ENCODE measurements at regions not wholly inside any gene's neighbourhood (a gene's known extent, or its start where the extent isn't known, plus 50 kb on each side); places are given as distances from the start of the nearest gene placed in this dataset.

GRCh38 chr1:118589238-118589846 is 398.8 kb downstream of the TBX15 start:
- Histone ChIP-seq H3K9ac (ENCODE audit: low read length in 5 of 5) (no peak overlapping the region), H3K4me3 (ENCODE audit: low read depth in 1 of 5, low read length in 5 of 5) (no peak overlapping the region), H3K27me3 (ENCODE audit: control insufficient read depth in 5 of 5, insufficient read depth in 4 of 5, low read length in 5 of 5) (no peaks in the 10 kb centered on the region), H3K4me1 (ENCODE audit: control insufficient read depth in 5 of 5, insufficient read depth in 5 of 5, low read length in 5 of 5) (no peaks in the 10 kb centered on the region), H3K27ac (ENCODE audit: low read depth, low read length) (no peak overlapping the region), H3K36me3 (ENCODE audit: control insufficient read depth in 5 of 5, insufficient read depth in 5 of 5, low read length in 5 of 5) (no peaks in the 10 kb centered on the region), H3K9me3 (ENCODE audit: control insufficient read depth in 5 of 5, low read length in 5 of 5) (no peaks in the 10 kb centered on the region)

- H3K27ac ChIP-seq (ENCODE audit: low read depth, low read length): no peak overlapping the region
- no peak overlapping the region for H3K4me3 ChIP-seq (ENCODE audit: low read depth in 1 of 5, low read length in 5 of 5)
- H3K4me1 ChIP-seq (ENCODE audit: control insufficient read depth in 5 of 5, insufficient read depth in 5 of 5, low read length in 5 of 5): no peaks in the 10 kb centered on the region
- H3K9me3 ChIP-seq (ENCODE audit: control insufficient read depth in 5 of 5, low read length in 5 of 5): no peaks in the 10 kb centered on the region
- no peaks in the 10 kb centered on the region for H3K27me3 ChIP-seq (ENCODE audit: control insufficient read depth in 5 of 5, insufficient read depth in 4 of 5, low read length in 5 of 5)
- H3K9ac ChIP-seq (ENCODE audit: low read length in 5 of 5): no peak overlapping the region
- H3K36me3 ChIP-seq (ENCODE audit: control insufficient read depth in 5 of 5, insufficient read depth in 5 of 5, low read length in 5 of 5): no peaks in the 10 kb centered on the region
These were observed 399.6 kb downstream of the TBX15 start for GRCh38 chr1:118588566-118588965.

GRCh38 chr1:118578276-118578675 is 393.2 kb upstream of the SPAG17 start:
- Histone ChIP-seq H3K4me3 (ENCODE audit: low read depth in 1 of 5, low read length in 5 of 5) (no peak overlapping the region), H3K9me3 (ENCODE audit: control insufficient read depth in 5 of 5, low read length in 5 of 5) (peaks cover 4 to 31% (median 17%) of the 10 kb centered on the region in 5 donors), H3K36me3 (ENCODE audit: control insufficient read depth in 5 of 5, insufficient read depth in 5 of 5, low read length in 5 of 5) (no peaks in the 10 kb centered on the region), H3K27ac (ENCODE audit: low read depth, low read length) (no peak overlapping the region), H3K4me1 (ENCODE audit: control insufficient read depth in 5 of 5, insufficient read depth in 5 of 5, low read length in 5 of 5) (no peaks in the 10 kb centered on the region), H3K9ac (ENCODE audit: low read length in 5 of 5) (no peak overlapping the region), H3K27me3 (ENCODE audit: control insufficient read depth in 5 of 5, insufficient read depth in 4 of 5, low read length in 5 of 5) (no peaks in the 10 kb centered on the region)

- H3K27ac ChIP-seq (ENCODE audit: low read depth, low read length): no peak overlapping the region
- no peaks in the 10 kb centered on the region for H3K4me1 ChIP-seq (ENCODE audit: control insufficient read depth in 5 of 5, insufficient read depth in 5 of 5, low read length in 5 of 5)
- H3K4me3 ChIP-seq (ENCODE audit: low read depth in 1 of 5, low read length in 5 of 5): no peak overlapping the region
- no peak overlapping the region for H3K9ac ChIP-seq (ENCODE audit: low read length in 5 of 5)
- no peaks in the 10 kb centered on the region for H3K36me3 ChIP-seq (ENCODE audit: control insufficient read depth in 5 of 5, insufficient read depth in 5 of 5, low read length in 5 of 5)
- peaks cover 4 to 27% (median 17%) of the 10 kb centered on the region in 5 donors for H3K9me3 ChIP-seq (ENCODE audit: control insufficient read depth in 5 of 5, low read length in 5 of 5)
- H3K27me3 ChIP-seq (ENCODE audit: control insufficient read depth in 5 of 5, insufficient read depth in 4 of 5, low read length in 5 of 5): no peaks in the 10 kb centered on the region
These were observed 390.0 kb upstream of the SPAG17 start for GRCh38 chr1:118575060-118575459.

- H3K27me3 ChIP-seq (ENCODE audit: control insufficient read depth in 5 of 5, insufficient read depth in 4 of 5, low read length in 5 of 5): no peaks in the 10 kb centered on the region
- no peak overlapping the region for H3K9ac ChIP-seq (ENCODE audit: low read length in 5 of 5)
- H3K4me1 ChIP-seq (ENCODE audit: control insufficient read depth in 5 of 5, insufficient read depth in 5 of 5, low read length in 5 of 5): no peaks in the 10 kb centered on the region
- H3K27ac ChIP-seq (ENCODE audit: low read depth, low read length): no peak overlapping the region
- H3K36me3 ChIP-seq (ENCODE audit: control insufficient read depth in 5 of 5, insufficient read depth in 5 of 5, low read length in 5 of 5): no peaks in the 10 kb centered on the region
- no peaks in the 10 kb centered on the region for H3K9me3 ChIP-seq (ENCODE audit: control insufficient read depth in 5 of 5, low read length in 5 of 5)
- H3K4me3 ChIP-seq (ENCODE audit: low read depth in 1 of 5, low read length in 5 of 5): no peak overlapping the region
These were observed 380.1 kb upstream of the SPAG17 start for GRCh38 chr1:118564961-118565703.

GRCh38 chr1:118563981-118564951 is 379.2 kb upstream of the SPAG17 start:
- H3K27ac ChIP-seq (ENCODE audit: low read depth, low read length): no peak overlapping the region
- H3K4me1 ChIP-seq (ENCODE audit: control insufficient read depth in 5 of 5, insufficient read depth in 5 of 5, low read length in 5 of 5): no peaks in the 10 kb centered on the region
- H3K36me3 ChIP-seq (ENCODE audit: control insufficient read depth in 5 of 5, insufficient read depth in 5 of 5, low read length in 5 of 5): no peaks in the 10 kb centered on the region
- no peak overlapping the region for H3K9ac ChIP-seq (ENCODE audit: low read length in 5 of 5)
- no peak overlapping the region for H3K4me3 ChIP-seq (ENCODE audit: low read depth in 1 of 5, low read length in 5 of 5)
- no peaks in the 10 kb centered on the region for H3K27me3 ChIP-seq (ENCODE audit: control insufficient read depth in 5 of 5, insufficient read depth in 4 of 5, low read length in 5 of 5)
- no peaks in the 10 kb centered on the region for H3K9me3 ChIP-seq (ENCODE audit: control insufficient read depth in 5 of 5, low read length in 5 of 5)

GRCh38 chr1:118558933-118559332 is 373.9 kb upstream of the SPAG17 start:
- Histone ChIP-seq H3K4me1 (ENCODE audit: control insufficient read depth in 5 of 5, insufficient read depth in 5 of 5, low read length in 5 of 5) (no peaks in the 10 kb centered on the region), H3K27me3 (ENCODE audit: control insufficient read depth in 5 of 5, insufficient read depth in 4 of 5, low read length in 5 of 5) (no peaks in the 10 kb centered on the region), H3K9me3 (ENCODE audit: control insufficient read depth in 5 of 5, low read length in 5 of 5) (no peaks in the 10 kb centered on the region), H3K27ac (ENCODE audit: low read depth, low read length) (no peak overlapping the region), H3K4me3 (ENCODE audit: low read depth in 1 of 5, low read length in 5 of 5) (no peak overlapping the region), H3K9ac (ENCODE audit: low read length in 5 of 5) (no peak overlapping the region), H3K36me3 (ENCODE audit: control insufficient read depth in 5 of 5, insufficient read depth in 5 of 5, low read length in 5 of 5) (no peaks in the 10 kb centered on the region)

GRCh38 chr1:118556936-118557335 is 371.9 kb upstream of the SPAG17 start:
- H3K4me1 ChIP-seq (ENCODE audit: control insufficient read depth in 5 of 5, insufficient read depth in 5 of 5, low read length in 5 of 5): no peaks in the 10 kb centered on the region
- no peak overlapping the region for H3K27ac ChIP-seq (ENCODE audit: low read depth, low read length)
- H3K36me3 ChIP-seq (ENCODE audit: control insufficient read depth in 5 of 5, insufficient read depth in 5 of 5, low read length in 5 of 5): no peaks in the 10 kb centered on the region
- no peak overlapping the region for H3K4me3 ChIP-seq (ENCODE audit: low read depth in 1 of 5, low read length in 5 of 5)
- no peaks in the 10 kb centered on the region for H3K27me3 ChIP-seq (ENCODE audit: control insufficient read depth in 5 of 5, insufficient read depth in 4 of 5, low read length in 5 of 5)
- peaks cover 0 to 3% (median 0%) of the 10 kb centered on the region in 5 donors for H3K9me3 ChIP-seq (ENCODE audit: control insufficient read depth in 5 of 5, low read length in 5 of 5)
- H3K9ac ChIP-seq (ENCODE audit: low read length in 5 of 5): no peak overlapping the region

GRCh38 chr1:118555638-118556037 is 370.6 kb upstream of the SPAG17 start:
- peaks cover 0 to 3% (median 1%) of the 10 kb centered on the region in 5 donors for H3K9me3 ChIP-seq (ENCODE audit: control insufficient read depth in 5 of 5, low read length in 5 of 5)
- H3K27ac ChIP-seq (ENCODE audit: low read depth, low read length): no peak overlapping the region
- H3K4me3 ChIP-seq (ENCODE audit: low read depth in 1 of 5, low read length in 5 of 5): no peak overlapping the region
- H3K36me3 ChIP-seq (ENCODE audit: control insufficient read depth in 5 of 5, insufficient read depth in 5 of 5, low read length in 5 of 5): no peaks in the 10 kb centered on the region
- no peaks in the 10 kb centered on the region for H3K4me1 ChIP-seq (ENCODE audit: control insufficient read depth in 5 of 5, insufficient read depth in 5 of 5, low read length in 5 of 5)
- no peaks in the 10 kb centered on the region for H3K27me3 ChIP-seq (ENCODE audit: control insufficient read depth in 5 of 5, insufficient read depth in 4 of 5, low read length in 5 of 5)
- no peak overlapping the region for H3K9ac ChIP-seq (ENCODE audit: low read length in 5 of 5)

GRCh38 chr1:118535901-118536300 is 350.9 kb upstream of the SPAG17 start:
- H3K9me3 ChIP-seq (ENCODE audit: control insufficient read depth in 5 of 5, low read length in 5 of 5): no peaks in the 10 kb centered on the region
- no peaks in the 10 kb centered on the region for H3K4me1 ChIP-seq (ENCODE audit: control insufficient read depth in 5 of 5, insufficient read depth in 5 of 5, low read length in 5 of 5)
- no peaks in the 10 kb centered on the region for H3K36me3 ChIP-seq (ENCODE audit: control insufficient read depth in 5 of 5, insufficient read depth in 5 of 5, low read length in 5 of 5)
- H3K9ac ChIP-seq (ENCODE audit: low read length in 5 of 5): no peak overlapping the region
- no peak overlapping the region for H3K27ac ChIP-seq (ENCODE audit: low read depth, low read length)
- H3K27me3 ChIP-seq (ENCODE audit: control insufficient read depth in 5 of 5, insufficient read depth in 4 of 5, low read length in 5 of 5): no peaks in the 10 kb centered on the region
- no peak overlapping the region for H3K4me3 ChIP-seq (ENCODE audit: low read depth in 1 of 5, low read length in 5 of 5)
